ENCODE measurements at regions not wholly inside any gene's neighbourhood (a gene's known extent, or its start where the extent isn't known, plus 50 kb on each side); places are given as distances from the start of the nearest gene placed in this dataset.

GRCh38 chr16:55988013-55988412 lies 112.8 kb upstream of the CES5A start:
- no peak for TF ChIP-seq CTCF (conservative IDR thresholded peaks at IDR 0.05; ENCODE audit: low read length)
- no peak for DNase-seq (ENCODE audit: low read depth)
- H3K4me3 ChIP-seq (ENCODE audit: low read length): no peak overlapping the region

GRCh38 chr16:55982597-55982996 lies 107.4 kb upstream of the CES5A start:
- DNase-seq (ENCODE audit: low read depth): no peak
- TF ChIP-seq CTCF (conservative IDR thresholded peaks at IDR 0.05; ENCODE audit: low read length): no peak
- no peak overlapping the region for H3K4me3 ChIP-seq (ENCODE audit: low read length)

GRCh38 chr16:55981557-55981956 lies 106.4 kb upstream of the CES5A start:
- no peak for TF ChIP-seq CTCF (conservative IDR thresholded peaks at IDR 0.05; ENCODE audit: low read length)
- no peak overlapping the region for H3K4me3 ChIP-seq (ENCODE audit: low read length)
- DNase-seq (ENCODE audit: low read depth): no peak

GRCh38 chr16:55976815-55977214 lies 101.6 kb upstream of the CES5A start:
- no peak for DNase-seq (ENCODE audit: low read depth)

GRCh38 chr16:55971447-55971846 lies 96.3 kb upstream of the CES5A start:
- no peak overlapping the region for H3K4me3 ChIP-seq (ENCODE audit: low read length)
- DNase-seq (ENCODE audit: low read depth): no peak
- TF ChIP-seq CTCF (conservative IDR thresholded peaks at IDR 0.05; ENCODE audit: low read length): no peak

More at GRCh38 chr16:55976815-55977214, 101.6 kb upstream of the CES5A start:
- TF ChIP-seq CTCF (conservative IDR thresholded peaks at IDR 0.05; ENCODE audit: low read length): no peak
- H3K4me3 ChIP-seq (ENCODE audit: low read length): no peak overlapping the region

- no peak overlapping the region for H3K4me3 ChIP-seq (ENCODE audit: low read length)
- no peak for DNase-seq (ENCODE audit: low read depth)
- TF ChIP-seq CTCF (conservative IDR thresholded peaks at IDR 0.05; ENCODE audit: low read length): no peak
Observed at GRCh38 chr16:55968221-55968620, 93.0 kb upstream of the CES5A start.

- no peak for DNase-seq (ENCODE audit: low read depth)
- no peak for TF ChIP-seq CTCF (conservative IDR thresholded peaks at IDR 0.05; ENCODE audit: low read length)
- H3K4me3 ChIP-seq (ENCODE audit: low read length): no peak overlapping the region
Observed at GRCh38 chr16:55964923-55965475, 89.8 kb upstream of the CES5A start.
